ENCODE measurements at regions not wholly inside any gene's neighbourhood (a gene's known extent, or its start where the extent isn't known, plus 50 kb on each side); places are given as distances from the start of the nearest gene placed in this dataset.

- no peak overlapping the region for H3K9ac ChIP-seq
- 2 to 5% methylated on average over 2 of the region's 2 CpGs for WGBS, 2 experiments (ENCODE audit: low coverage in 1 of 2, low lambda C conversion rate in 2 of 2, missing lambda C conversion rate in 2 of 2)
- H3K27me3 ChIP-seq (replicated peaks; ENCODE audit: insufficient read depth) = no peaks in the 10 kb centered on the region
- no peak overlapping the region for H2AFZ ChIP-seq
- H3K4me2 ChIP-seq (ENCODE audit: unreplicated experiment) = no peak overlapping the region
- no peaks in the 10 kb centered on the region for H3K9me3 ChIP-seq (ENCODE audit: low read depth)
- no peak overlapping the region for H3K4me3 ChIP-seq
- TF ChIP-seq EZH2 (IDR thresholded peaks at IDR 0.05; ENCODE audit: insufficient read depth, poor library complexity, severe bottlenecking) (no peak), EZH2phosphoT487 (IDR thresholded peaks at IDR 0.05; ENCODE audit: insufficient read depth, low read depth) (no peak)
- no peaks in the 10 kb centered on the region for H3K9me2 ChIP-seq (ENCODE audit: insufficient read depth)
- no peaks in the 10 kb centered on the region for H3K36me3 ChIP-seq (ENCODE audit: low read depth)
- no peaks in the 10 kb centered on the region for H3F3A ChIP-seq (ENCODE audit: insufficient read depth)
- no peaks in the 10 kb centered on the region for H3K79me2 ChIP-seq (ENCODE audit: insufficient read depth)
- in situ Hi-C loops (cut with MboI) = no loop called here
- H4K20me1 ChIP-seq (ENCODE audit: insufficient read depth) = no peaks in the 10 kb centered on the region
- H3K4me1 ChIP-seq (ENCODE audit: insufficient read depth) = no peaks in the 10 kb centered on the region
- no peak overlapping the region for H3K27ac ChIP-seq
- no peak for DNase-seq
Measured at GRCh38 chr12:60803147-60803546, 1207.3 kb downstream of the SLC16A7 start.

GRCh38 chr12:60805364-60805763, 1209.5 kb downstream of the SLC16A7 start:
- Histone ChIP-seq H3K9me2 (ENCODE audit: insufficient read depth) (no peaks in the 10 kb centered on the region), H3K9me3 (ENCODE audit: low read depth) (no peaks in the 10 kb centered on the region), H2AFZ (no peak overlapping the region), H3K4me1 (ENCODE audit: insufficient read depth) (no peaks in the 10 kb centered on the region), H3K4me2 (ENCODE audit: unreplicated experiment) (no peak overlapping the region), H3K9ac (no peak overlapping the region), H3K27ac (no peak overlapping the region), H4K20me1 (ENCODE audit: insufficient read depth) (no peaks in the 10 kb centered on the region), H3K4me3 (no peak overlapping the region), H3K79me2 (ENCODE audit: insufficient read depth) (no peaks in the 10 kb centered on the region), H3K27me3 (replicated peaks; ENCODE audit: insufficient read depth) (no peaks in the 10 kb centered on the region), H3K36me3 (ENCODE audit: low read depth) (no peaks in the 10 kb centered on the region), H3F3A (ENCODE audit: insufficient read depth) (no peaks in the 10 kb centered on the region)
- DNase-seq = no peak
- TF ChIP-seq EZH2 (IDR thresholded peaks at IDR 0.05; ENCODE audit: insufficient read depth, poor library complexity, severe bottlenecking) = no peak
- no peak for TF ChIP-seq EZH2phosphoT487 (IDR thresholded peaks at IDR 0.05; ENCODE audit: insufficient read depth, low read depth)
- WGBS, 2 experiments (ENCODE audit: low coverage in 1 of 2, low lambda C conversion rate in 2 of 2, missing lambda C conversion rate in 2 of 2) = 38 to 46% methylated on average over 4 of the region's 4 CpGs
- in situ Hi-C loops (cut with MboI) = no loop called here

GRCh38 chr12:60819794-60820193, 1224.0 kb downstream of the SLC16A7 start:
- no peak for DNase-seq
- H3K79me2 ChIP-seq (ENCODE audit: insufficient read depth) = no peaks in the 10 kb centered on the region
- H3K4me2 ChIP-seq (ENCODE audit: unreplicated experiment) = no peak overlapping the region
- TF ChIP-seq EZH2 (IDR thresholded peaks at IDR 0.05; ENCODE audit: insufficient read depth, poor library complexity, severe bottlenecking) (no peak), EZH2phosphoT487 (IDR thresholded peaks at IDR 0.05; ENCODE audit: insufficient read depth, low read depth) (no peak)
- H3K9me2 ChIP-seq (ENCODE audit: insufficient read depth) = no peaks in the 10 kb centered on the region
- no peaks in the 10 kb centered on the region for H3K4me1 ChIP-seq (ENCODE audit: insufficient read depth)
- H3K4me3 ChIP-seq = no peak overlapping the region
- no peaks in the 10 kb centered on the region for H3F3A ChIP-seq (ENCODE audit: insufficient read depth)
- in situ Hi-C loops (cut with MboI) = no loop called here
- H3K27ac ChIP-seq = no peak overlapping the region
- no peak overlapping the region for H2AFZ ChIP-seq
- H3K9me3 ChIP-seq (ENCODE audit: low read depth) = peaks cover 3% of the 10 kb centered on the region
- no peaks in the 10 kb centered on the region for H3K27me3 ChIP-seq (replicated peaks; ENCODE audit: insufficient read depth)
- no peak overlapping the region for H3K9ac ChIP-seq
- WGBS, 2 experiments (ENCODE audit: low coverage in 1 of 2, low lambda C conversion rate in 2 of 2, missing lambda C conversion rate in 2 of 2) = 23 to 33% methylated on average over 1 of the region's 1 CpG
- no peaks in the 10 kb centered on the region for H3K36me3 ChIP-seq (ENCODE audit: low read depth)
- H4K20me1 ChIP-seq (ENCODE audit: insufficient read depth) = no peaks in the 10 kb centered on the region

GRCh38 chr12:60822580-60822979, 1226.8 kb downstream of the SLC16A7 start:
- Histone ChIP-seq H3K27ac (no peak overlapping the region), H3F3A (ENCODE audit: insufficient read depth) (no peaks in the 10 kb centered on the region), H3K9me2 (ENCODE audit: insufficient read depth) (no peaks in the 10 kb centered on the region), H3K4me1 (ENCODE audit: insufficient read depth) (no peaks in the 10 kb centered on the region), H3K4me2 (ENCODE audit: unreplicated experiment) (no peak overlapping the region), H3K9ac (no peak overlapping the region), H3K4me3 (no peak overlapping the region), H3K79me2 (ENCODE audit: insufficient read depth) (no peaks in the 10 kb centered on the region), H4K20me1 (ENCODE audit: insufficient read depth) (no peaks in the 10 kb centered on the region), H3K36me3 (ENCODE audit: low read depth) (no peaks in the 10 kb centered on the region), H3K9me3 (ENCODE audit: low read depth) (no peaks in the 10 kb centered on the region), H3K27me3 (replicated peaks; ENCODE audit: insufficient read depth) (no peaks in the 10 kb centered on the region), H2AFZ (no peak overlapping the region)
- TF ChIP-seq EZH2 (IDR thresholded peaks at IDR 0.05; ENCODE audit: insufficient read depth, poor library complexity, severe bottlenecking) = no peak
- no peak for TF ChIP-seq EZH2phosphoT487 (IDR thresholded peaks at IDR 0.05; ENCODE audit: insufficient read depth, low read depth)
- 38 to 46% methylated on average over 4 of the region's 4 CpGs for WGBS, 2 experiments (ENCODE audit: low coverage in 1 of 2, low lambda C conversion rate in 2 of 2, missing lambda C conversion rate in 2 of 2)
- in situ Hi-C loops (cut with MboI) = no loop called here
- no peak for DNase-seq

- no peak for DNase-seq
- no peaks in the 10 kb centered on the region for H3K4me1 ChIP-seq (ENCODE audit: insufficient read depth)
- H3K9me3 ChIP-seq (ENCODE audit: low read depth) = no peaks in the 10 kb centered on the region
- H3K9ac ChIP-seq = no peak overlapping the region
- H3K4me2 ChIP-seq (ENCODE audit: unreplicated experiment) = no peak overlapping the region
- no peaks in the 10 kb centered on the region for H3F3A ChIP-seq (ENCODE audit: insufficient read depth)
- H3K36me3 ChIP-seq (ENCODE audit: low read depth) = no peaks in the 10 kb centered on the region
- no peak overlapping the region for H2AFZ ChIP-seq
- no peak overlapping the region for H3K4me3 ChIP-seq
- no peak for TF ChIP-seq EZH2phosphoT487 (IDR thresholded peaks at IDR 0.05; ENCODE audit: insufficient read depth, low read depth)
- TF ChIP-seq EZH2 (IDR thresholded peaks at IDR 0.05; ENCODE audit: insufficient read depth, poor library complexity, severe bottlenecking) = no peak
- H4K20me1 ChIP-seq (ENCODE audit: insufficient read depth) = no peaks in the 10 kb centered on the region
- no peaks in the 10 kb centered on the region for H3K79me2 ChIP-seq (ENCODE audit: insufficient read depth)
- H3K9me2 ChIP-seq (ENCODE audit: insufficient read depth) = no peaks in the 10 kb centered on the region
- in situ Hi-C loops (cut with MboI) = no loop called here
- 9 to 19% methylated on average over 2 of the region's 2 CpGs for WGBS, 2 experiments (ENCODE audit: low coverage in 1 of 2, low lambda C conversion rate in 2 of 2, missing lambda C conversion rate in 2 of 2)
- H3K27me3 ChIP-seq (replicated peaks; ENCODE audit: insufficient read depth) = no peaks in the 10 kb centered on the region
- no peak overlapping the region for H3K27ac ChIP-seq
Measured at GRCh38 chr12:60830381-60830780, 1234.6 kb downstream of the SLC16A7 start.
